GM19035 (cell line): ENCODE measurements at regions not wholly inside any gene's neighbourhood (a gene's known extent, or its start where the extent isn't known, plus 50 kb on each side); places are given as distances from the start of the nearest gene placed in this dataset.
A peak's percentile ranks its signal among the peaks of the same experiment; 100 is the strongest.
"Not testable (repeated sequence)": the region's sequence is repeated elsewhere in the genome, so short reads cannot be mapped to it uniquely, and the experiment has no call there.

Source experiments
- ATAC-seq: cut with Tn5 transposase; IDR thresholded peaks from one replicate; pipeline ENCODE4 v1.9.1; 2021; ENCODE audit not compliant: unreplicated experiment

DNA sequence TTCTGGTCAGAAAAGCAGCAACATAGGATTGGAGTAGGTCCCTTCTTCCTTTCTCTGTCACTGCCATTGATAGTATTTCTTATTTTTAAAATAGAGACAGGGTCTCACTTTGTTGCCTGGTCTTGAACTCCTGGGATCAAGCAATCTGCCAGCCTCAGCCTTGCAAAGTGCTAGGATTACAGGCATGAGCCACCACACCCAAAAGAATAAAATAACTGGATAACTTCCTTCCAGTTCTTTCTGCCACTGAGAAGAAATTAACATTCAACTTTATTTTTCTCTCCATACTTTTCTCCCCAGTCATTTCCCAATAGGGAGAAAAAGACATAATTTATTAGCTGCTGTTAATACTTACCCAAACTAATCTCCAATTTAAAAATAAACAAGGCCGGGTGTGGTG, 91.9 kb upstream of the MED13 start:
- ATAC-seq = no peak

DNA sequence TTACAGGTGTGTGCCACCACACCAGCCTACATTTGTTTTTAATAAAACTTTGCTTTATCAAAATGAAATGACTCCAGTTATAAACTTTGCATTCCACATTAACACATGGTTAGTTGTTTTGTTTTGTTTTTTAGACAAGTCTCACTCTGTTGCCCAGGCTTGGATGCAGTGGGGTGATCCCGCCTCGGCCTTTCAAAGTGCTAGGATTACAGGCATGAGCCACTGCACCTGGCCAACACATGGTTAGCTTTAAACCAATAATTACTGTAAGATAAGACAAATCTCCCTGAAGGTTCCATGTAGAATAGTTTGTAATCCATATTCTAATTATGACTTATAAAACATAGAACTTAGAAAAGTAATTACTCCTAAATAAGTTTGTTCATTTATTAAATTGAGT, 89.8 kb upstream of the MED13 start:
- no peak for ATAC-seq

DNA sequence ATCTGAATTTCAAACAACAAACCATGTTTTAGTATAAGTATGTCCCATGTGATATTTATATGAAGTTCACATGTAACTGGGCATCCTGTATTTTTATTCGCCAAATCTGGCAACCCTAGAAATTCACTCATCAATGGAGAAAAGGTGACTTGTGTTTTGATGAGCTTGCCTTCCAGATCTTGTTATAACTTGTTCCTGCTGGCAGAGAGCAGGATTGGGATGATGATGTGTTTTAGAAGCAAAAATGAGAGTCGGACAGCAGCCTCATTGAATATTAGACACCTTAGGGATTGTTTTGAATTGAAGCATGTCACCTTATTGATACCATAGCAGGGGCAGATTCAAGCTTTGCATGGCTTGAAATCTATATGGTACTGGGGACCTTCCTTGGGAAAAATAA, 85.4 kb upstream of the MED13 start:
- ATAC-seq = no peak

DNA sequence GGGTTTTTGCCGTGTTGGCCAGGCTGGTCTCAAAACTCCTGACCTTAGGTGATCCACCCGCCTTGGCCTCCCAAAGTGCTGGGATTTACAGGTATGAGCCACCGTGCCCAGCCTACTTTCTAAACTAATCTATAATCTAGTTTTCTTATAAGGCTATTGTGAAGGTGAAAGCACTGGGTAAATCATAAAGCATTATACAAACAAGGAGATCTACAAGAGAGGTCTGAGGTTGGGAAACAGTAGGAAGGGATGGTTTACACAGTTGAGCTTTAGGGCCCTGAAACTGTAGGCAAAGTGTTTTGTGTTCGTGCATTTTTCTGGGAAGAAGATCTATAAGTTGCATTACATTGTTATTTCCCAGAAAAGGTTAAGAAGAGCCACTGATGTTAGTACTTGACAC, 84.9 kb upstream of the MED13 start:
- no peak for ATAC-seq

DNA sequence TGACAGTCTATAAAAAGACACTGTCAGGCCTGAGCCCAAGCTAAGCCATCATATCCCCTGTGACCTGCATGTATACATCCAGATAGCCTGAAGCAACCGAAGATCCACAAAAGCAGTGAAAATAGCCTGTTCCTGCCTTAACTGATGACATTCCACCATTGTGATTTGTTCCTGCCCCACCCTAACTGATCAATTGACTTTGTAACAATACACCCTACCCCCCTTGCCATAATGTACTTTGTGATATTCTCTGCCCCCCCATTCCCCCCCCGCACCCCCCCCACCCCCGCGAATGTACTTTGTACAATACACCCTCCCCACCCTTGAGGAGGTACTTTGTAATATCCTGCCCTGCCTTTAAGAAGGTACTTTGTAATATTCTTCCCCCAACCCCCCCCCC, 82.2 kb upstream of the MED13 start:
- ATAC-seq = no peak

DNA sequence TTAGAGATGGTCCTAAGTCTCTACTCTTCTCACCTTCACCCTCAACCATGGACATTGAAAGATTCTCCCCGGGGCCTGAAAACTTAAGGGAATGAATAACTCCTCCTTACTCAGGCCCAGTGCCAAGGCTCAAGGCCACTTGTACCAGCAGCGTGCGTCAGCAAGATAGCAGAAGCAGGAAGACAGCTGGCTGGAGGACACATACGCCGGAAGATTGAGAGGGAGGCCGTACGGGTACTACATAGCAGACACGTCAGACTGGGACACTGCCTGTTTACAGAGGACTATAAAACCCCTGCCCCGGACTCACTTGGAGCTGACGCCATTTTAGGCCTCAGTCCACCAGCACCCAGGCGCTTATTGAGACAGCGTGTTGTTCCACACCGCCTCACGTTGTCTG, 75.8 kb upstream of the MED13 start:
- no peak for ATAC-seq

DNA sequence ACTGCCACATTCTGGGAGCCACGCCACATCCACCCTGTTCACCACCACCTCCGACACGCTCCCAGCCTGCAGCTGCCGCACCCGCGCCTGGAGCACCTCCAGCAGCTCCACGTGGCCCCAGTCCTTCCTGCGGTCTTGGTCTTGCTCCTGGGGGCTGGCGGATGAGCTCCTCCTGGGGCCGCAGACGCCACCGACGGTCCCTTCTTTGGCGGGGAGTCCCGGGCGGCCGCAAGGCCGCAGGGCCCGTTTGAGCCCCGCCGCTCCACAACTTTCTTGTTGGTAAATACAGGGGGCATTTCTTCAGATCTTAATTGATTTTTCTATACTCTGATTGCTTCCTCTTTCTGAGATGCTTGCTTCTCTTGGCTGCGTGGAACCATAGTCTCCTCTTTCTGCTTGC, 75.3 kb upstream of the MED13 start:
- no peak for ATAC-seq

DNA sequence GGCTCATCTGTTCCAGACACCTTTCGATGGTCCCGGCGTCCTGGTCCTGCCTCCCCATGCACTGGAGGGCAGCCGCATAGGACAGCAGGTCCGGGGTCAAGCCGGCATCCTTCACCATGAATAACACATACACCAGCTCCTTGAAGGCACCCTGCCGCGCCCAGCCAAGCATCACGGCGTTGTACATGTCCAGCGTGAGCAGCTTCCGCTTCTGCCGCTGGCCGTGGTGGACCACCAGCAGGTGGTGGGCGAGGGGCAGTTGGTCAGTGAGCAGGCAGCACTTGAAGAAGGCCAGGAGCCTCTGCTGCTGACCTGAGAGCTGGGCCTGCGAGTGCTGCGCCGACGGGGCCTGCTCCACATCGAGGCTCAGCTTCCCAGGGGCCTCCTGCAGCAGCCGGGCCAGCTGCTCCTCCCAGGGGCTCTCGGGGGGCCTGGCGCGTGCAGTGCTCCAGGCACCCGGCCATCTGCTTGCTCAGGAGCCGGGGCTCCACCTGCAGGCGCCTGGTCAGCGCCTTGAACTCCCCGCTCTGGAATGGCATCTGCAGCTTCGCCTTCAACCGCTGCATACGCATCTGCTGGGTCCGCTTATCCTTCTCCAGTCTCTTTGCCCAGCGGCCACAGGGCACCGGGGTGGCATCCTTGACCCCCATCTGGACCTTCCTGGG, 74.7 kb upstream of the MED13 start:
- ATAC-seq = not testable (repeated sequence)

DNA sequence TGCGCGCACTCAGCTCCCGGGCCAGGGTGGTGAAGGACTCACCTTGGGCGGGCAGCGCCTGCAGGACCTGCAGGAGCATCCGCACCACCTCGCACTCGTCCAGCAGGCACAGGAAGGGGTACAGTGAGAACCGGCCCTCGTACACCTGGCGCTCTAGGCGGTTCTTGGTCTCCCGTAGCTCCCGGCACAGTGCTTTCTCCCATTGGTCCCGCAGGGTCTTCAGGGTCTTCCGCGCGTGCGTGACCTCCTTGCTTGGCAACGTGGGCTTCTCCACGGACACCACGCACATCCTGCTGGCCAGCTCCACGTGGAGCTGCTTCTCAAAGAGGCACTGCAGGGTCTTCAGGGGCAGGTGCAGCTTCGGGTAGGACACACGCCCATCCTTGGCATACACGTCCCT, 74.1 kb upstream of the MED13 start:
- no peak for ATAC-seq

DNA sequence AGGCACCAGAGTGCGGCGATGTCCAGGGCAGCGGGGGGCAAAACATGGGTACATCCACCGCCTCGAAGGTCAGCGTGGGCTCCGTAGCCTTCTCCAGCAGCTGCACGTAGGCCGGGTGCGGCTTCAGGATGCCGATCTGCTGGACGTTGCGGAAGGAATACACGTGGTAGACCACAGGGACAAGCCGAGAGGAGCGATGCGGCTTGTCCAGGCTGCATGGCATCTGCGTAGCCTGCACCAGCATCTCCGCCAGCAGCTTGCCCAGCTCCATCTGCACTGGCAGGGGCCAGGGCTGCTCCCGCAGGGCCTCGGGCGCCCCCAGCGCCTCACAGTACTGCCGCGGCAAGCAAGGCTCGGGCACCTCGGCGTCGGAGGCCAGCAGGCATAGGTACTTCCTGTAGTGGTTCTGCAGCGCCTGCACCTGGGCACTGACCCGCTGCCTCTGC, 73.6 kb upstream of the MED13 start:
- ATAC-seq = not testable (repeated sequence)

DNA sequence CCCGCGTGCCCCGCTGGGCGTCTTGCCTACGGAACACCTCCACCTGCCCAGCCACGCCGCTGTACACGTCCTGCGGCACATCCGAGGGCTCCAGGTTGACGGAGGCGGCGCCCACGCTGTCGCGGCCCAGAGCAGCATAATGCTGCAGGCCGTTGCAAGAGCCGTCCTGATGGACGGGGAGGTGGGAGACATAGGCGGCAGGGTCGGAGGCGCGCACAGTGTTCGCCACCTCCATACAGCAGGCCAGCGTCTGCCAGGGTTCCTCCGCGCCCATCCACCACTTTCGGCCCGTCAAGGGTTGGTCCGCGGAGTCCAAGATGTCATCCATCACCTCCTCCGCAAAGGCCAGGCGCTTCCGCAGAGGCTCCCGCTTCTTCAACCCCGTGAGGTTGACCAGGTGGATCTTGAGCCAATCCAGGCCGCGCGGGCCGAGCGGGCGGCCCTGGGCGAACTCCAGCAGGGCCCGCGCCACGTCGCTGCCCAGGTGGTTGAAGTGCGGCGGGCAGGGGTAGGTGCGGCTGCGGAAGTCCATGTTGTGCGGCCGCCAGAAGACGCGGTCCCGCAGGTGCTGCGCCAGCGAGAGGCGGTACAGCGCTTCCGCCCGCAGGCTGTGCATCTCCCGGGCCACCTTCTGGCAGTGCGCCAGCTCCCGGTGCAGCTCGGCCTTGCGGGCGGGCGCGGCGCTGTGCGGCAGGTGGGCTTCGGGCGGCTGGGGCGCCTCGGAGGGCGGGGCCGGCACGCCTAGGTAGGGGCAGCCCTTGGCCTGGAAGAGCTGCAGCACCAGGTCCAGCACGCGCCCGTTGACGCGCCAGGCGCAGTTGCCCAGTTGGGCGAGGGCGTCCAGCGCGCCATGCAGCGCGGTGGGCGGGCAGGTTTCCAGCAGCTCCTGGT, 72.9 kb upstream of the MED13 start:
- ATAC-seq = not testable (repeated sequence)

DNA sequence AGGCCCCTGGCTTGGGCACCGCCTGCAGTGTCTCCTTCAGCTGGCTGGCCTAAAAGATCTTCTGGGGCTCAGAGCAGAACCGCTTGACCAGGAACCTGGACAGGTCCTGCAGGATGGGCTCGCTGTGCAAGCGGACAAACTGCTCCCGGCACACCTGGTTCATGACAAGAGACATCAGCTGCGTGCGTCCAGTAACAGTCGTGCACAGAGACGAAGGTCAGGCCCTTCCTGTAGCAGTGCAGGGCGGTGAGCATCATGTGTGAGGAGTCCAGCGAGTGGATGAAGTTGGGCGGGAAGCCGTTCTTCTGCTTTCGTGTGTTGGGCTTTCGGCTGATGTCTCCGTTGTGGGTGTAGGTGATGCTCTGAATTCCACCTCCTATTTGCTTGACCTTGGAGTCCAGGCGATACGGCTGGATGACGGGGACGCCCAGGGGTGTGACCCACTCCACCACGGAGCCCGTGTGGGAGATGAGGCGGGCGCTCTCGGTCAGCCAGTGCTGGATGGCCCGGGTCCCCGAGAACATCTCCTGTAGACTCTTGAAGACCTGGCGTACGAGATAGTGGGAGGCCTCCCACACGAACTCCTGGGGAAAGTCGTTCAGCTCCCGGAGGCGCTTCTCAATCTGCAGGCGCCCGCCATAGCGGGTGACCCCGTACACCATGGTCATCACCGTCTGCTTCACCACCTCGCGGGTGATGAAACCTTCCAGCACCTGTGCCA, 72.1 kb upstream of the MED13 start:
- ATAC-seq = not testable (repeated sequence)

DNA sequence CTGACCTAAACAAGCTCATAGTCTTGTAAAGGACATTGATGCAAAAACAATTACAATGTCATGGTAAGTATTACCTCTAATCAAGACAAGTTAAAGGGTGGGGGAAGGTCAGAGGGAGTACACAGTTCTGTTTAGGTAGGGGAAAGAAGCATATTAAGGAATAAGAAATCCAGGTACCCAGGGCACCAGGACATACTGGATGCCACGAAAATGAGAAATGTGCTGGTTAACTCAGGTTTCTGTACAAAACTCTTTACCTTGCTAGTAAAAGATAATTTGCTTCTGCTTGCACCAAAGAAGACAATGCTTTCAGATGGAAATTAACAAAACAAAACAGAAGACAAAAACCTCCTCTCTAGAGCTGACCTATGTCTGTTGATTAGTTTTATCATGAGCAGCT, 70.7 kb upstream of the MED13 start:
- no peak for ATAC-seq

DNA sequence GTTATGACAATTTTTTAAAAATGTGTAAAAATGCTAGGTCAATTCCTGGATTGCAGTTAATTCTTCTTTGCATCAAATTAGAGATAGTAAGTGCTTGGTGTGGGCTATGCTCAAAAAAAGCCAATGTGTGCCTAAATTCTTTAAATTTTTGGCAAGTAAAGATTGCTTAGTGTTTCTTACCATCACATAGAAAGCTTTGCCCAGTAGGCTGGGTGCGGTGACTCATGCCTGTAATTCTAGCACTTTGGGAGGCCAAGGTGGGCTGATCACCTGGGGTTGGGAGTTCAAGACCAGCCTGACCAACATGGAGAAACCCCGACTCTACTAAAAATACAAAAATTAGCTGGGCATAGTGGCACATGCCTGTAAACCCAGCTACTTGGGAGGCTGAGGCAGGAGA, 70.0 kb upstream of the MED13 start:
- not testable (repeated sequence) for ATAC-seq

DNA sequence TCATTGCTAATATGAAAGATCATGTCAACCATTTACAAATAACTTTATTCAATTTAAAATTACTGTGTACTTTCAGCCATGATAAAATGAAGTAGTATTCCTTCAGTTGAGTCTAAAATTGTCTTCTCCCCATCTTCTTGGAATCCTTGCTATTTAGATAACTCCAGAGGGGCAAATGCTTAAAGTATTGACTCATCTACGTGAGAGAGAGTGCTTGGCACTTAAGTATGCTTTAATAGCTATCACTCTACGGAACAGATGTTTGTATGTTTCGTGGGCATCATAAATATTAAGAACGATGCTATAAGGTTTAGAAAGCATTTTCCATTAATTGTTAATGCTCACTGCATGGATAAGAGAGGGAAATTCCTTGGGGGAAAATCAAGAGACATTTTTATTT, 69.3 kb upstream of the MED13 start:
- no peak for ATAC-seq

DNA sequence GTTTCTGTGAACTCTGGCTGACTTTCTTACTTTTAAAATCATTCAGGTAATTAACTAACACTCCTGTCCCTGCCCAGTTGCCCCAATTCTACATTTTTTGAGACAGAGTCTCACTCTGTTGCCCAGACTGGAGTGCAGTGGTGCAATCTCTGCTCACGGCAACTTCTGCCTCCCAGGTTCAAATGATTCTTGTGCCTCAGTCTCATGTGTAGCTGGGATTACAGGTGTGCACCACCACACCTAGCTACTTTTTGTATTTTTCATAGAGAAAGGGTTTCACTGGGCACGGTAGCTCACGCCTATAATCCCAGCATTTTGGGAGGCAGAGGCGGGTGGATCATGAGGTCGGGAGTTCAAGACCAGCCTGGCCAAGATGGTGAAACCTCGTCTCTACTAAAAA, 66.2 kb upstream of the MED13 start:
- ATAC-seq = not testable (repeated sequence)

DNA sequence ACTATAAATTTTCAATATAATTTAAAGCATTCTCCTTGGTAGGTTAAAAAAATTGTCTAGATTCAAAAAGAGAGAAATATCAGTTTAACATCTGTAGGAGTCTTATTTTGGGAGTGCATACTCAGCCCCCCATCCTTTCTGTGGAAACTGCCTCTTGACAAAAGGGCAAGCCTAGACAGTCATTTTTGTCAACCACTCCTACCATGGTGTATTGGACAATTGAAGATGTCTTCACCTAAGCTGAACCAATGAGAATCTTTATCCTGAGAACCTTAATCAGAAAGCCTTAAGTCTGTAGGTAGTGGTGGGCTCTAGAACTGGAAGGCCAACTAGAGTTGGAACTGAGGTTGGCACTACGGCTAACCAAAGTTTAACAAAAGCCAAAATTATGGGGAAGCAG, 65.7 kb upstream of the MED13 start:
- no peak for ATAC-seq

DNA sequence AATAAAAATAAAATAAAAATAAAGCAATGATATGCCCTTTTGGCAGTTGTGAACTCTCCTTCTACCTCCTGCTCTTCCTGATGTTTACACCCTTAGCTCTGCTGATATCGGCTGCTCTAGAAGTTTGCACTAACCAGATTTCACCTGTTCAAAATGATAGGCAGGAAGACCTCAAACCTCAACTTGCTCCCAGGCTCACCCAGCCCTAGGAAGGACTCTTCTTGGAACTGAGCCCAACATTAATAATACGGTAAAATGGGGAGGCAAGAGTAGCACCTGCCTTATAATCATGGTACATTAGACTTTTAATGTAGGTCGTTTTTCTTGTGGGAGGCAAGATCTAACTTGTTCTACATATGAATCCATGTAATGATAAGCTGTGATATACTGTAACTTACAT, 61.2 kb upstream of the MED13 start:
- no peak for ATAC-seq

DNA sequence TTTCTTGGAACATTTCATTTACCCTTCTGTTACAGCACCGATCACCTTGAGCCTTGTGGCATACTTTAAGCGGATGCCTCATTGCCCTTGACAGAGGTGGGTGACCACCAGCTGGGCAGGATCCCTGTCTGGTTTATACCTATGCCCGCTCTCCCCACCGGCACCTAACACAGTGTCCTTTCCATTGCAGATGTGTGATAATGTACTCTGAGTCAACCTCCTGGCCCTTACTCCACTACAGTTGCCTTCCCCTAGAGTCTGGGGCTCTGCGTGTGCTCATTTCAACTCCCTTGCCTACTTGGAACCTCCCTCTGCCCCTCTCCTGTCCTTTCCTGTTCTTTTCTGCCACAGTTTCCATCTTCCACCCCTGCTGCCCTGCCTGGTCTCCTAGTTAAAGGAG, 60.2 kb upstream of the MED13 start:
- no peak for ATAC-seq

DNA sequence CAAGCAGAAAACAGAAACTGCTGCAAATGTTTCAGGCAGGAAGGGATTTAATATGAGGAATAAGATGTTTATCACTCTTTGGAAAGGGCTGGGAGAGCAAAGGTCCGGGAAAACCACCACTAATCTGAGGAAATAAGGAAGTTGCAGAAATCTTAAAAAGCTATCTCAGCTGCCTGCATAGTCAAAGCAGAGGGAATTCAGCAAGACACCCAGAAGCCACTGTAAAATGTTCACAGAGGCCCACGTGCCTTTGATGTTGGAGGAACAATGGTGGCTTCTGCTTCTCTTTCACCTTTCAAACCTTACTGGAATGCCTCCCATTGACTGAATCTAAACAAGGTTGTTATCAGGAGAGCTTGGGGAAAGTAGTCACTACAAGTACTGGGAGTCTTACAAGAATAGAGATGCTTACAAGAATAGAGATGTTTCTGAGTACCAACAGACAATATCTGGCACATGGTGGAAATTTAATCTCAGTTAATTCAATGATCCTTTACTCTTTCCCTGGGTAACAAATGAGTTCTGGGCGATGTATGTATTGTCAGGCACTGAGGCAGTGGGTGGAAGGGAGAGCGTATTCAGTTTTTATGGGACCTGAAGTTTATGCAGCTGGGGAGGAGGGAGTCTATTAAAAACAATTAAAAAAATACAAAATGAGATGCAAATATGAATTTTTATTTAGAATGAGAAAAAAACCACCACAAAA, 56.1 kb upstream of the MED13 start:
- no peak for ATAC-seq

DNA sequence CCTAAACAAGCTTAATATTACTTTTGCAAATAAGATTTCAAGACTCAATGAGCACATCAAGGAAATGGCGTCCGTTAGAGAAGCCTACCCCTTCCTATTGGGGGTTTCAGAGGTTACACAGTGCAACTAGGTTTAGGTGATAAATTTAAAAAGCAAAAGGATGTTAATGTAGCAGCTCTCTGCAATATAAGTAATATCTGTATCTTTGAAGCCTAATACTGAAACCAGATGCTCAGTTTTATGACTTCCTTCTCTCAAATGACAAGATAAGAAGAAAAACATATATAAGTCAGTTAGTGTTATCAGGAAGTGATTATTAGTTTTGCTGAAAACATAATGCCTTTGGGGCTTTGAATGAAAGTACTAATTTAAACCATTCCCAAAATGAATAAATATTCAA, 54.3 kb upstream of the MED13 start:
- ATAC-seq = peak; percentile 67
